Endothelial cell of umbilical vein (primary cell): ENCODE measurements at regions not wholly inside any gene's neighbourhood (a gene's known extent, or its start where the extent isn't known, plus 50 kb on each side); places are given as distances from the start of the nearest gene placed in this dataset.

Experiments
- BruUV-seq: library from RNA; stranded (reverse); fragments of 400-500 nt; replicated peaks from 2 replicates; lab custom pipeline; 2021; lab: Mats Ljungman, UMichigan
- CTCF ChIA-PET: fragments of 300-600, 350-600 bp; sonication (Branson Sonifier 250); formaldehyde crosslinking; loops from one replicate; lab custom pipeline; 2021; ENCODE audit warnings: antibody characterized with exemption, inconsistent platforms; lab: Charles Lee
- POLR2A ChIA-PET: fragments of 300-600, 350-600 bp; sonication (Branson Sonifier 250); formaldehyde crosslinking; loops from one replicate; lab custom pipeline; 2021; ENCODE audit warnings: antibody characterized with exemption, inconsistent platforms; lab: Charles Lee
- DNase-seq: peaks from one replicate; pipeline ENCODE4 v3.0.0-alpha.2; 2011; ENCODE audit warnings: low read depth, low spot score
- FAIRE-seq: peaks from 2 replicates; lab custom pipeline; 2011; peaks lifted over from hg19 to GRCh38; lab: Jason Lieb, UNC
- H2AFZ ChIP-seq: 2 replicates; pipeline ENCODE4 v1.6.0; 2012; ENCODE audit warnings: low read depth, low read length, control low read depth, inconsistent platforms
- H3K27ac ChIP-seq: 2 replicates; pipeline ENCODE4 v1.5.1; 2011; ENCODE audit warnings: low read depth, mild to moderate bottlenecking, control low read depth, low read length, moderate library complexity; ENCODE audit not compliant: insufficient read depth
- H3K27me3 ChIP-seq, 2 experiments: 2 replicates each; pipeline versions ENCODE4 v1.6.0 to v1.6.1; 2011; ENCODE audit warnings: low read length in 2 of 2, mixed read lengths in 1 of 2; ENCODE audit not compliant: control insufficient read depth in 2 of 2, insufficient read depth in 2 of 2
- H3K36me3 ChIP-seq, 2 experiments: 2 replicates in 1 of 2; 3 replicates in 1 of 2; pipeline ENCODE4 v1.5.1; 2011; ENCODE audit warnings: low read length in 2 of 2, mild to moderate bottlenecking in 1 of 2, moderate library complexity in 1 of 2; ENCODE audit not compliant: control insufficient read depth in 2 of 2, insufficient read depth in 2 of 2; ENCODE audit errors: extremely low read depth in 1 of 2
- H3K4me1 ChIP-seq: 3 replicates; pipeline ENCODE4 v1.5.1; 2011; ENCODE audit warnings: mild to moderate bottlenecking, low read length; ENCODE audit not compliant: control insufficient read depth, insufficient read depth; ENCODE audit errors: extremely low read depth
- H3K4me2 ChIP-seq: 2 replicates; pipeline ENCODE4 v1.6.1; 2011; ENCODE audit warnings: low read length, control low read depth, mixed read lengths; ENCODE audit not compliant: insufficient read depth
- H3K4me3 ChIP-seq, 3 experiments: fragments of 200-600 bp in 1 of 3; sonication (generic), shearing (Covaris generic) in 1 of 3; replicated peaks in 1 of 3; 2 replicates each; pipeline ENCODE4 v1.5.1; 2011 to 2016; ENCODE audit warnings: control low read depth in 3 of 3, low read length in 3 of 3, mild to moderate bottlenecking in 2 of 3, inconsistent platforms in 1 of 3, low read depth in 1 of 3, moderate library complexity in 1 of 3; ENCODE audit not compliant: insufficient read depth in 1 of 3
- H3K79me2 ChIP-seq: 2 replicates; pipeline ENCODE4 v1.6.0; 2012; ENCODE audit warnings: low read length, inconsistent platforms; ENCODE audit not compliant: control insufficient read depth, insufficient read depth
- H3K9ac ChIP-seq: replicated peaks from 2 replicates; pipeline ENCODE3; 2011; ENCODE audit warnings: low read length, control low read depth; ENCODE audit not compliant: insufficient read depth; ENCODE audit errors: extremely low read depth
- H3K9me1 ChIP-seq: replicated peaks from 3 replicates; pipeline ENCODE4 v1.6.0; 2011; ENCODE audit warnings: mild to moderate bottlenecking, low read length; ENCODE audit not compliant: control insufficient read depth, insufficient read depth; ENCODE audit errors: extremely low read depth
- H3K9me3 ChIP-seq: replicated peaks from 2 replicates; pipeline ENCODE4 v1.5.1; 2012; ENCODE audit warnings: low read length, inconsistent platforms; ENCODE audit not compliant: control insufficient read depth, insufficient read depth
- H4K20me1 ChIP-seq: replicated peaks from 2 replicates; pipeline ENCODE3; 2011; ENCODE audit warnings: mild to moderate bottlenecking, low read length; ENCODE audit not compliant: control insufficient read depth, insufficient read depth; ENCODE audit errors: extremely low read depth
- CTCF ChIP-seq, 2 donors: IDR thresholded peaks; 1 replicate in 1 of 2; 2 replicates in 1 of 2; pipeline ENCODE4 v1.5.1; 2011; ENCODE audit warnings: low read length in 2 of 2, mild to moderate bottlenecking in 2 of 2, moderate library complexity in 2 of 2, control low read depth in 1 of 2, inconsistent platforms in 1 of 2, low read depth in 1 of 2; ENCODE audit not compliant: insufficient read depth in 1 of 2; ENCODE audit errors: extremely low read depth in 1 of 2
- EZH2 ChIP-seq: IDR thresholded peaks from 2 replicates; pipeline ENCODE4 v1.6.1; 2012; ENCODE audit warnings: borderline replicate concordance, low read depth, mild to moderate bottlenecking, moderate library complexity, low read length, inconsistent platforms; ENCODE audit not compliant: severe bottlenecking
- FOS ChIP-seq: IDR thresholded peaks from 2 replicates; pipeline ENCODE4 v1.6.1; 2011; ENCODE audit warnings: mild to moderate bottlenecking, low read length, moderate library complexity, borderline replicate concordance; ENCODE audit not compliant: insufficient read depth
- MAX ChIP-seq: IDR thresholded peaks from 2 replicates; pipeline ENCODE4 v1.6.1; 2011; ENCODE audit not compliant: insufficient read depth, insufficient read length
- POLR2A ChIP-seq: IDR thresholded peaks from 2 replicates; pipeline ENCODE4 v1.6.1; 2012; ENCODE audit warnings: low read depth, mild to moderate bottlenecking, control low read depth, low read length
- POLR2AphosphoS5 ChIP-seq: IDR thresholded peaks from 2 replicates; pipeline ENCODE4 v1.6.1; 2012; ENCODE audit warnings: low read depth, mild to moderate bottlenecking, control low read depth, low read length, moderate library complexity; ENCODE audit not compliant: insufficient read depth
- dilution Hi-C: fragments of 300-500 bp; cut with MboI; formaldehyde crosslinking; loops from one replicate; pipeline ENCODE4 v1.15.0; 2019; ENCODE audit warnings: low sequenced_read_pairs; ENCODE audit not compliant: extremely low pct_ligation_motif_present
- intact Hi-C: fragments of 100-400 bp; cut with micrococcal nuclease; formaldehyde crosslinking; loops from one replicate; pipeline ENCODE4 v1.10.0; 2022

GRCh38 chr1:173410794-173411236 is 66.3 kb upstream of the PRDX6 start:
- no TSS peak for BruUV-seq
- no peaks in the 10 kb centered on the region for H3K9me1 ChIP-seq
- H3K4me3 ChIP-seq: no peak overlapping the region
- FAIRE-seq: no peak
- H3K9me3 ChIP-seq: no peaks in the 10 kb centered on the region
- ChIA-PET POLR2A (interaction anchor here (0.6 kb wide), 1 partner anchor 605 kb away, joined by 9 read pairs; no protein-coding TSS in a partner anchor), CTCF (interaction anchor here (1.7 kb wide), 1 partner anchor 666 kb away, joined by 6 read pairs; no protein-coding TSS in a partner anchor)
- no peaks in the 10 kb centered on the region for H4K20me1 ChIP-seq
- intact Hi-C loops: no loop called here
- H2AFZ ChIP-seq: no peak overlapping the region
- TF ChIP-seq EZH2 (no peak), POLR2A (no peak), FOS (no peak), MAX (no peak), CTCF (IDR thresholded peaks at IDR 0.05; ENCODE audit: extremely low read depth in 1 of 2, insufficient read depth in 1 of 2, low read depth in 1 of 2, low read length in 2 of 2) (no peak), POLR2AphosphoS5 (no peak)
- H3K4me1 ChIP-seq: peaks cover 4% of the 10 kb centered on the region
- no peaks in the 10 kb centered on the region for H3K36me3 ChIP-seq
- DNase-seq: no peak
- H3K9ac ChIP-seq: no peak overlapping the region
- dilution Hi-C loops: no loop called here
- no peak overlapping the region for H3K27ac ChIP-seq
- H3K79me2 ChIP-seq: no peaks in the 10 kb centered on the region
- H3K27me3 ChIP-seq: no peaks in the 10 kb centered on the region
- H3K4me2 ChIP-seq: no peak overlapping the region
